ENCODE measurements at regions not wholly inside any gene's neighbourhood (a gene's known extent, or its start where the extent isn't known, plus 50 kb on each side); places are given as distances from the start of the nearest gene placed in this dataset.

DNA sequence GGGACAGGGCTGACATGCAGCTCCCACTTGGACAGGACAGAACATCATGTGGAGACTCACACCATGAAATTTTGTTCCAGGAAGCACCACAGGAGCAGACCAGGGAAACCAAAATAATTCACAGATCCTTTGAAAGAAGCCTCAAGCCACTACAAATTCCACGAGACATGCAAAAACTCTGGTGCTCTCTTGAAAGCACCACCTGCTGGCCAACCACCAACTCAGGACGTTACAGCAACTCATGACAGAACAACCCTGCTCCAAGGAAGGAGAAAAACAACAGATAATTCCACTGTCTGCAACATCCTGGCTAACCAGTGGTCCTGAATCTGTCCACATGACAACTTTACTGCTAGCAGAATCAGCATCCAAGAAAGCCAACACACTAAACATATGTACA, 516.0 kb downstream of the SPATA31D1 start:
- TF ChIP-seq CHD4 (IDR thresholded peaks at IDR 0.05; ENCODE audit: borderline replicate concordance) (no peak), POLR2AphosphoS2 (conservative IDR thresholded peaks at IDR 0.05; ENCODE audit: low read length) (no peak), SMC3 (IDR thresholded peaks at IDR 0.05) (no peak), BHLHE40 (IDR thresholded peaks at IDR 0.05; ENCODE audit: low read depth, low read length) (no peak), SREBF2 (IDR thresholded peaks at IDR 0.05) (no peak), CBX2 (IDR thresholded peaks at IDR 0.05; ENCODE audit: borderline replicate concordance, low read depth) (no peak), RAD21 (conservative IDR thresholded peaks at IDR 0.05 in 1 of 2, IDR thresholded peaks at IDR 0.05 in 1 of 2) (no peak), MAFK (IDR thresholded peaks at IDR 0.05; ENCODE audit: partially characterized antibody) (no peak), EP300 (IDR thresholded peaks at IDR 0.05) (no peak), JUN (IDR thresholded peaks at IDR 0.05) (no peak)
- DNase-seq (ENCODE audit: low read depth in 1 of 2, low spot score in 1 of 2) (no peak), FAIRE-seq (no peak), ATAC-seq (no peak)
- 0% methylated on average over 2 of the region's 2 CpGs for WGBS (ENCODE audit: missing lambda C conversion rate)
- no peaks in the 10 kb centered on the region for H3K4me1 ChIP-seq
- CTCF ChIA-PET: no interaction called here
- H3K4me2 ChIP-seq: no peak overlapping the region
- H3K27ac ChIP-seq: no peak overlapping the region
- POLR2A ChIA-PET: no interaction called here
- no peaks in the 10 kb centered on the region; the same call in 2 of the 3 replicates for H3K9me3 ChIP-seq
- H3K4me3 ChIP-seq: no peak overlapping the region

DNA sequence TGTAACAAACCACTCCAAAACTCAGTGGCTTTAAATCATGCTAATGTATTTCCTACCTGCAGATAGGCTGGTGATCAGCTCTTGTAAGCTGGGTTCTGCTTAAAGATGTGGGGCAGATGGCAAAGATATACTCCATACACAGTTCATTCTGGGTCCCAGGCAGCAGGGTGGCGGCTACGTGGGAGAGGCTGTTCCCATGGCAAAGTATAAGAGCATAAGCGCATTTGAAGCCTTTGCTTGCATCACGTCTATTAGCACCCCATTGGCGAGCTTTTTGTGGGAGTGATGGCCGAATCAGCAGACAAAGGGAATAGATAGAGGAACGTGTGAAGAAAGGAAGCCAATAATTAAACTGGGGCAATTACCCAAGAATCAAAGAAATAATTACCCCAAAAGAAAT, 523.1 kb downstream of the SPATA31D1 start:
- no peaks in the 10 kb centered on the region for H3K4me1 ChIP-seq
- no peak overlapping the region for H3K27ac ChIP-seq
- no peak overlapping the region for H3K4me2 ChIP-seq
- DNase-seq (ENCODE audit: low read depth in 1 of 2, low spot score in 1 of 2): no peak
- CTCF ChIA-PET: no interaction called here
- WGBS (ENCODE audit: missing lambda C conversion rate): 63% methylated on average over 7 of the region's 7 CpGs
- H3K9me3 ChIP-seq: no peaks in the 10 kb centered on the region
- H3K4me3 ChIP-seq: no peak overlapping the region
- TF ChIP-seq EHMT2 (IDR thresholded peaks at IDR 0.05; ENCODE audit: low read depth) (no peak), FOSL2 (IDR thresholded peaks at IDR 0.05) (no peak), FOSL2 (CRISPR knock-in tag; IDR thresholded peaks at IDR 0.05) (no peak), ZC3H11A (IDR thresholded peaks at IDR 0.05) (no peak), HEYL (CRISPR knock-in tag; IDR thresholded peaks at IDR 0.05) (no peak)
- TF ChIP-seq, protein P1, sequence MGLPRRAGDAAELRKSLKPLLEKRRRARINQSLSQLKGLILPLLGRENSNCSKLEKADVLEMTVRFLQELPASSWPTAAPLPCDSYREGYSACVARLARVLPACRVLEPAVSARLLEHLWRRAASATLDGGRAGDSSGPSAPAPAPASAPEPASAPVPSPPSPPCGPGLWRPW (IDR thresholded peaks at IDR 0.05): no peak
- TF ChIP-seq, protein P2, sequence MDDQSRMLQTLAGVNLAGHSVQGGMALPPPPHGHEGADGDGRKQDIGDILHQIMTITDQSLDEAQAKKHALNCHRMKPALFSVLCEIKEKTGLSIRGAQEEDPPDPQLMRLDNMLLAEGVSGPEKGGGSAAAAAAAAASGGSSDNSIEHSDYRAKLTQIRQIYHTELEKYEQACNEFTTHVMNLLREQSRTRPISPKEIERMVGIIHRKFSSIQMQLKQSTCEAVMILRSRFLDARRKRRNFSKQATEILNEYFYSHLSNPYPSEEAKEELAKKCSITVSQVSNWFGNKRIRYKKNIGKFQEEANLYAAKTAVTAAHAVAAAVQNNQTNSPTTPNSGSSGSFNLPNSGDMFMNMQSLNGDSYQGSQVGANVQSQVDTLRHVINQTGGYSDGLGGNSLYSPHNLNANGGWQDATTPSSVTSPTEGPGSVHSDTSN (IDR thresholded peaks at IDR 0.05): no peak
- no peak for FAIRE-seq
- no peak for ATAC-seq
- POLR2A ChIA-PET: no interaction called here

DNA sequence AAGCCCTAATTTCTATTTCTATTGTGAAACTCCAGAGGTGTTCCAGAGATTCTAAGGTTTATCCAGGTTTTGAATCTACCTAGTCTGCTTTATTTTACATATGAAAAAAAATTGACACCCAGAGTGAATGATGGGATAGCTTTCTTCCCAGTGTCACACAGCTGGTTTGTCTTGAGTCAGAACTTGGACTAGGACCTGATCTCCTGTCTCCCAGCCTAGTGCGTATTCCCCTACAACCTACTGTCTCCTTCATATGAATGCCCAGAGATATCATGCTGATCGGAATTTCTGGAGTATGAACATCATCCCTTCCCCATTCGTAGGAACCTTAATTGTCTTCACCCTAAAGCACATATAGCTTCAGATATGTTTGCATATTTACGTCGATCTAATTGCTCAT, 524.2 kb downstream of the SPATA31D1 start:
- Histone ChIP-seq H3K27ac (no peak overlapping the region), H3K4me3 (no peak overlapping the region), H3K4me1 (no peaks in the 10 kb centered on the region), H3K9me3 (no peaks in the 10 kb centered on the region), H3K4me2 (no peak overlapping the region)
- TF ChIP-seq FOSB (CRISPR knock-in tag; IDR thresholded peaks at IDR 0.05): no peak
- no peak for TF ChIP-seq POLR2A (IDR thresholded peaks at IDR 0.05; ENCODE audit: low read length)
- no peak for TF ChIP-seq FOSL2 (IDR thresholded peaks at IDR 0.05)
- TF ChIP-seq FOSL2 (CRISPR knock-in tag; IDR thresholded peaks at IDR 0.05): no peak
- TF ChIP-seq SREBF2 (IDR thresholded peaks at IDR 0.05): no peak
- TF ChIP-seq, protein P2 (IDR thresholded peaks at IDR 0.05): no peak
- no peak for TF ChIP-seq TP53 (CRISPR knock-in tag; IDR thresholded peaks at IDR 0.05)
- TF ChIP-seq ZNF302 (CRISPR knock-in tag; IDR thresholded peaks at IDR 0.05): no peak
- no peak for TF ChIP-seq RFX5 (IDR thresholded peaks at IDR 0.05)
- TF ChIP-seq, protein P3, sequence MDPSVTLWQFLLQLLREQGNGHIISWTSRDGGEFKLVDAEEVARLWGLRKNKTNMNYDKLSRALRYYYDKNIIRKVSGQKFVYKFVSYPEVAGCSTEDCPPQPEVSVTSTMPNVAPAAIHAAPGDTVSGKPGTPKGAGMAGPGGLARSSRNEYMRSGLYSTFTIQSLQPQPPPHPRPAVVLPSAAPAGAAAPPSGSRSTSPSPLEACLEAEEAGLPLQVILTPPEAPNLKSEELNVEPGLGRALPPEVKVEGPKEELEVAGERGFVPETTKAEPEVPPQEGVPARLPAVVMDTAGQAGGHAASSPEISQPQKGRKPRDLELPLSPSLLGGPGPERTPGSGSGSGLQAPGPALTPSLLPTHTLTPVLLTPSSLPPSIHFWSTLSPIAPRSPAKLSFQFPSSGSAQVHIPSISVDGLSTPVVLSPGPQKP (IDR thresholded peaks at IDR 0.05; ENCODE audit: low read depth, low read length): no peak
- no peak for TF ChIP-seq NR3C1 (IDR thresholded peaks at IDR 0.05)
- TF ChIP-seq EHF (CRISPR knock-in tag; IDR thresholded peaks at IDR 0.05): no peak
- TF ChIP-seq EHMT2 (IDR thresholded peaks at IDR 0.05; ENCODE audit: low read depth): no peak
- TF ChIP-seq, protein P1 (IDR thresholded peaks at IDR 0.05): no peak
- no peak for TF ChIP-seq CHD2 (IDR thresholded peaks at IDR 0.05; ENCODE audit: low read length, partially characterized antibody)
- TF ChIP-seq KDM5A (IDR thresholded peaks at IDR 0.05): no peak
- no peak for TF ChIP-seq HDAC2 (IDR thresholded peaks at IDR 0.05)
- TF ChIP-seq RAD21 (conservative IDR thresholded peaks at IDR 0.05 in 1 of 2, IDR thresholded peaks at IDR 0.05 in 1 of 2): no peak
- ATAC-seq: no peak
- WGBS (ENCODE audit: missing lambda C conversion rate): 58% methylated on average over 5 of the region's 5 CpGs
- no peak for FAIRE-seq
- POLR2A ChIA-PET: no interaction called here
- DNase-seq (ENCODE audit: low read depth in 1 of 2, low spot score in 1 of 2): no peak
- CTCF ChIA-PET: interaction anchor here (1.5 kb wide), 1 partner anchor 14 kb away, joined by 3 read pairs; no protein-coding TSS in a partner anchor

Data from A549 (cell line).